ENCODE measurements at regions not wholly inside any gene's neighbourhood (a gene's known extent, or its start where the extent isn't known, plus 50 kb on each side); places are given as distances from the start of the nearest gene placed in this dataset.

GRCh38 chr1:114282751-114283403 lies 129.2 kb upstream of the SYT6 start (continued):
- TF ChIP-seq ZFP36 (IDR thresholded peaks at IDR 0.05; ENCODE audit: low read depth, low read length, partially characterized antibody) (peak; percentile 39), E2F8 (IDR thresholded peaks at IDR 0.05; ENCODE audit: low read depth, partially characterized antibody) (no peak), KAT8 (IDR thresholded peaks at IDR 0.05; ENCODE audit: low read depth) (no peak), ZNF668 (CRISPR knock-in tag; IDR thresholded peaks at IDR 0.05) (no peak), NR2C1 (IDR thresholded peaks at IDR 0.05) (no peak), NR2C1 (tag; IDR thresholded peaks at IDR 0.05) (no peak), ATF7 (IDR thresholded peaks at IDR 0.05) (no peak), SAFB (IDR thresholded peaks at IDR 0.05; ENCODE audit: borderline replicate concordance, low read depth, low read length) (no peak), GABPA (tag; conservative IDR thresholded peaks at IDR 0.05; ENCODE audit: low read depth) (no peak), ZNF121 (CRISPR knock-in tag; conservative IDR thresholded peaks at IDR 0.05) (no peak), PCBP1 (IDR thresholded peaks at IDR 0.05; ENCODE audit: low read depth, low read length, poor library complexity, severe bottlenecking) (no peak), ZNF282 (CRISPR knock-in tag; IDR thresholded peaks at IDR 0.05) (no peak), NCOA2 (IDR thresholded peaks at IDR 0.05; ENCODE audit: partially characterized antibody in 2 of 2) (peak in 1 of 2 experiments; percentile 53), RCOR1 (IDR thresholded peaks at IDR 0.05; ENCODE audit: borderline replicate concordance in 1 of 2, low read depth in 2 of 2, low read length in 2 of 2) (no peak), ZBTB2 (IDR thresholded peaks at IDR 0.05) (no peak), ZBTB34 (CRISPR knock-in tag; IDR thresholded peaks at IDR 0.05) (no peak), DNMT1 (IDR thresholded peaks at IDR 0.05) (no peak), STAT5A (IDR thresholded peaks at IDR 0.05; ENCODE audit: borderline replicate concordance, low read length) (no peak), MAZ (CRISPR knock-in tag; conservative IDR thresholded peaks at IDR 0.05 in 1 of 2, IDR thresholded peaks at IDR 0.05 in 1 of 2) (0 out of 4 replicates have a peak, but pooled peaks of 1 of the 2 experiments have one; percentile 27), BRF1 (IDR thresholded peaks at IDR 0.05; ENCODE audit: borderline replicate concordance, extremely low read depth, insufficient read length) (no peak), ZBTB17 (CRISPR knock-in tag; IDR thresholded peaks at IDR 0.05) (no peak), BCL6 (CRISPR knock-in tag; IDR thresholded peaks at IDR 0.05) (no peak), LARP7 (IDR thresholded peaks at IDR 0.05) (no peak)

Data from K562 (cell line).